Mesendoderm (in vitro differentiated cells): ENCODE measurements at regions not wholly inside any gene's neighbourhood (a gene's known extent, or its start where the extent isn't known, plus 50 kb on each side); places are given as distances from the start of the nearest gene placed in this dataset.

Source experiments
- DNase-seq: peaks from one replicate; pipeline ENCODE4 v3.0.0; 2013
- H2AK5ac ChIP-seq: 2 replicates; pipeline ENCODE4 v1.6.1; 2013; ENCODE audit warnings: low read length, inconsistent platforms
- H2BK120ac ChIP-seq: 2 replicates; pipeline ENCODE4 v1.6.1; 2013; ENCODE audit warnings: low read depth, mild to moderate bottlenecking, low read length, moderate library complexity, mixed read lengths
- H2BK15ac ChIP-seq: replicated peaks from 2 replicates; pipeline ENCODE4 v1.6.1; 2013; ENCODE audit warnings: low read depth, mild to moderate bottlenecking, moderate library complexity
- H2BK5ac ChIP-seq: 2 replicates; pipeline ENCODE4 v1.6.1; 2013; ENCODE audit warnings: low read length, inconsistent platforms
- H3K18ac ChIP-seq: 2 replicates; pipeline ENCODE4 v1.6.1; 2013; ENCODE audit warnings: mild to moderate bottlenecking, low read length, mixed read lengths
- H3K23ac ChIP-seq: one replicate; pipeline ENCODE4 v1.6.1; 2013; ENCODE audit warnings: low read length
- H3K27ac ChIP-seq: 2 replicates; pipeline ENCODE4 v1.5.1; 2013; ENCODE audit warnings: low read depth, mild to moderate bottlenecking, inconsistent platforms, low read length, moderate library complexity
- H3K27me3 ChIP-seq: 2 replicates; pipeline ENCODE4 v1.6.1; 2013; ENCODE audit warnings: low read length, control low read depth, mild to moderate bottlenecking, inconsistent platforms; ENCODE audit not compliant: insufficient read depth, poor library complexity
- H3K36me3 ChIP-seq: 2 replicates; pipeline ENCODE4 v1.6.1; 2013; ENCODE audit warnings: low read length, inconsistent platforms; ENCODE audit not compliant: control insufficient read depth, insufficient read depth
- H3K4ac ChIP-seq: one replicate; pipeline ENCODE4 v1.6.1; 2013; ENCODE audit warnings: low read depth, mild to moderate bottlenecking, low read length, moderate library complexity
- H3K4me1 ChIP-seq: 2 replicates; pipeline ENCODE4 v1.6.1; 2013; ENCODE audit warnings: low read depth, low read length, inconsistent platforms; ENCODE audit not compliant: control insufficient read depth
- H3K4me2 ChIP-seq: 2 replicates; pipeline ENCODE4 v1.6.1; 2013; ENCODE audit warnings: low read length
- H3K4me3 ChIP-seq: 2 replicates; pipeline ENCODE4 v1.5.1; 2013; ENCODE audit warnings: mild to moderate bottlenecking, low read length
- H3K56ac ChIP-seq: one replicate; pipeline ENCODE4 v1.6.1; 2013; ENCODE audit warnings: low read length
- H3K79me1 ChIP-seq: 2 replicates; pipeline ENCODE4 v1.6.1; 2013; ENCODE audit warnings: low read length, inconsistent platforms
- H3K79me2 ChIP-seq: 2 replicates; pipeline ENCODE4 v1.6.1; 2013; ENCODE audit warnings: mild to moderate bottlenecking, low read length; ENCODE audit not compliant: control insufficient read depth, insufficient read depth
- H3K9ac ChIP-seq: 2 replicates; pipeline ENCODE4 v1.6.1; 2013; ENCODE audit warnings: low read length, inconsistent platforms
- H4K5ac ChIP-seq: one replicate; pipeline ENCODE4 v1.6.1; 2013; ENCODE audit warnings: low read length
- H4K8ac ChIP-seq: one replicate; pipeline ENCODE4 v1.6.1; 2013; ENCODE audit warnings: low read depth, mild to moderate bottlenecking, control low read depth, low read length, moderate library complexity
- WGBS: extraction: QIAGEN DNeasy Blood & Tissue Kit; methylation state at CpG from one replicate; pipeline ENCODE4 v1.1.7; 2013; ENCODE audit warnings: low lambda C conversion rate, missing lambda C conversion rate; ENCODE audit not compliant: insufficient coverage; ENCODE audit errors: extremely low coverage; 5-methylcytosine and 5-hydroxymethylcytosine counted together

DNA sequence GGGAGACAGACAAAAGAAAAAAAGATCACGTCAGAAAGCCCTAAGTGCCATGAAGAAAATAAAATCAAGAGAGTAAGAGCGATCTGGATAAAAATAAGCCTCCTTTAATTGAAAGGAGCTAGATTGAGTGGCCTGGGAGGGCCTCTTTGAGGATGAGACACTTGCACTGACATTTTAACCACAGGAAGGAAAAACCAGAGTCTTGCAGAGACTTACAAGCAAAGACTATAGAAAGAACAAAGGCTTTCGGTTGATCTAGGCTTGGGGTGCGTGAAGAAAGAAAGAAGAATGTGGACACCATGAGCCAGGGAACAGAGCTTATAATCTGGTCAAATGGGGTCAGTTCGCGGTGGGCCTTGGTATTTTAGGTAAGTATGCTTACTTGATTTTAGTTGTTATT is 342.7 kb downstream of the COG6 start:
- Histone ChIP-seq H3K36me3 (no peaks in the 10 kb centered on the region), H3K23ac (no peak overlapping the region), H3K79me1 (no peaks in the 10 kb centered on the region), H2BK5ac (no peak overlapping the region), H3K56ac (no peak overlapping the region), H2BK15ac (no peak overlapping the region), H3K4me2 (no peak overlapping the region), H2AK5ac (no peak overlapping the region), H2BK120ac (no peak overlapping the region), H4K5ac (no peak overlapping the region), H3K4ac (no peak overlapping the region), H3K27ac (no peak overlapping the region), H3K9ac (no peak overlapping the region), H3K18ac (no peak overlapping the region), H3K79me2 (no peaks in the 10 kb centered on the region), H3K4me1 (no peaks in the 10 kb centered on the region), H3K27me3 (no peaks in the 10 kb centered on the region), H4K8ac (no peak overlapping the region), H3K4me3 (no peak overlapping the region)
- DNase-seq, result no peak
- no CpG with 5 or more reads among the region's 6 CpGs for WGBS

DNA sequence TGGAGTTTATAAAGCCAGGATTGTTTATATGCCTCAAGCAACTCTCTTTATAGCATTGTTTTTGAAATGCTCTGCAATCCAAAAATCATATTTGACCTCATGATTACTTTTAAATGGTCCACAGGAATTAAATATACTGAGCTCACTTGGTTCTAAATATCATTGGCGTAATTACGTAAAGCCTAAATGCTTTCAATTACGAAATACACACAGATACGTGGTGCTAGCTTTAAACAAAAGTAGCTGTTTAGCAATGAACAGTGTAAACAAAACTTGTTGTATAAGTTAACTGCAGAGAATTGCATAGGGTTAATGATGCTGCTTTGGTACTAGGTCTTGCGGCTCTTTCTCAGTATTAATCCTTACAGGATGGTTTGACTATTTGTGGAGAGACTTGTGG is 346.6 kb downstream of the COG6 start:
- H3K79me1 ChIP-seq, result no peaks in the 10 kb centered on the region
- H4K5ac ChIP-seq, result no peak overlapping the region
- no peak overlapping the region for H3K4me2 ChIP-seq
- no peak overlapping the region for H3K9ac ChIP-seq
- H3K23ac ChIP-seq, result no peak overlapping the region
- H2BK15ac ChIP-seq, result no peak overlapping the region
- no peaks in the 10 kb centered on the region for H3K4me1 ChIP-seq
- no peaks in the 10 kb centered on the region for H3K79me2 ChIP-seq
- H3K4ac ChIP-seq, result no peak overlapping the region
- H2BK120ac ChIP-seq, result no peak overlapping the region
- no peak overlapping the region for H3K4me3 ChIP-seq
- no peak overlapping the region for H4K8ac ChIP-seq
- no peak overlapping the region for H2BK5ac ChIP-seq
- no peak for DNase-seq
- H3K27ac ChIP-seq, result no peak overlapping the region
- H3K36me3 ChIP-seq, result no peaks in the 10 kb centered on the region
- WGBS, result no CpG with 5 or more reads among the region's 5 CpGs
- H3K56ac ChIP-seq, result no peak overlapping the region
- H3K18ac ChIP-seq, result no peak overlapping the region
- H3K27me3 ChIP-seq, result no peaks in the 10 kb centered on the region
- H2AK5ac ChIP-seq, result no peak overlapping the region

DNA sequence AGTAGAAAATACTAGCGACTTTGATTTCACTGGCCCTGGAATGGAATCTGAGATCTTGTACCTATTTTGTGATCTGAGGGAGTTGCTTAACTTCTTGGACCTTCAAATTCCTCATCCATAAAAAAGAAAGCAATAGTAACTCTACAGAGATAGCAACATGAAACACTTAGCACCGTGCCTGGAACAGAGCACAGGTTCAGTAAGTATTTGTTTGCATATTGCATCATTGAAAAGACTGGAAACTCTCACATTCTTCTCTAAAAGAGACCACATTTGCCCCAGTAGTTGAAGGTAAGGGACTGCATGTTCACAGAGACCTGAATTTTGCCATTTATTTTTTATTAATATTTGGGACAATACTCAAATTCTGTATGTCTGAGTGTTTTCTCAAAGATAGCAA is 358.1 kb downstream of the COG6 start:
- H3K4ac ChIP-seq, result no peak overlapping the region
- no peak overlapping the region for H3K9ac ChIP-seq

GRCh38 chr13:40016953-40017660 is 361.6 kb downstream of the COG6 start:
- Histone ChIP-seq H4K5ac (no peak overlapping the region), H3K79me2 (no peaks in the 10 kb centered on the region), H2AK5ac (no peak overlapping the region), H3K4ac (no peak overlapping the region), H3K18ac (no peak overlapping the region), H3K36me3 (no peaks in the 10 kb centered on the region), H2BK15ac (no peak overlapping the region), H3K27me3 (no peaks in the 10 kb centered on the region), H4K8ac (no peak overlapping the region), H3K79me1 (no peaks in the 10 kb centered on the region), H2BK120ac (no peak overlapping the region), H3K23ac (no peak overlapping the region), H3K4me1 (no peaks in the 10 kb centered on the region), H3K9ac (no peak overlapping the region), H3K56ac (no peak overlapping the region), H2BK5ac (no peak overlapping the region), H3K4me2 (no peak overlapping the region), H3K4me3 (no peak overlapping the region), H3K27ac (no peak overlapping the region)
- DNase-seq, result no peak
- WGBS, result no CpG with 5 or more reads among the region's 7 CpGs

More for the DNA sequence above, 358.1 kb downstream of the COG6 start:
- no peak overlapping the region for H2BK5ac ChIP-seq
- no peak overlapping the region for H4K8ac ChIP-seq
- H3K79me1 ChIP-seq, result no peaks in the 10 kb centered on the region
- no peak overlapping the region for H3K18ac ChIP-seq
- H3K36me3 ChIP-seq, result no peaks in the 10 kb centered on the region
- H3K4me1 ChIP-seq, result no peaks in the 10 kb centered on the region
- H4K5ac ChIP-seq, result no peak overlapping the region
- no peaks in the 10 kb centered on the region for H3K79me2 ChIP-seq
- no peaks in the 10 kb centered on the region for H3K27me3 ChIP-seq
- no peak overlapping the region for H2AK5ac ChIP-seq
- no peak overlapping the region for H3K4me2 ChIP-seq
- H2BK120ac ChIP-seq, result no peak overlapping the region
- no peak overlapping the region for H2BK15ac ChIP-seq
- no peak overlapping the region for H3K23ac ChIP-seq
- no CpG with 5 or more reads among the region's 2 CpGs for WGBS
- no peak overlapping the region for H3K56ac ChIP-seq
- no peak overlapping the region for H3K4me3 ChIP-seq
- H3K27ac ChIP-seq, result no peak overlapping the region
- DNase-seq, result no peak

DNA sequence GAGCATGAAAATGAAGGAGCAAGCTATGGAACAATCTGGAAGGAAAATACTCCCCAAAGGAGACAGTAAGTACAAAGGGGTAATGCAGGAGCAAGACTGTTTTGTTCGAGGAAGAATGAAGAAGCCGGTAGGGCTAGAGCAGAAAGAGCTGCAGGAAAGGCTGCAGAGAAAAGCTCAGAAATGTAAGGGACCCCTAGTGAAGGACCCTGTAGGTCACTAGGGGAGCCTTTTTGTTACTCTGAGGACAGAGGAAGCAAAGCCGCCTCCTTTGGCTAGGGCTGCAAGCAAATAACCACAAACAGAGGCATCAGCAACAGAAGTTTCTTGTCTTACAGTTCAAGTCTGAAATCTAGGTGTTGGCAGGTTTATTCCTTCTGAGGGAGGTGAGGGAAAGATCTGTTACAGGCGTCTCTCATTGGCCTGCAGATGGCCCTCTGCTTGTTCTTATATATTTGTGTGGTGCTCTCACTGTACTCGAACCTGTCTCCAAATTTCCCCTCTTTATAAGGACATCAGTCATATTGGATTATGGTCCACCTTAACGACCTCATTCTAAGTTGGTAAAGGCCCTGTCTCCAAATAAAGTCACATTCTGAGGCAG is 362.3 kb downstream of the COG6 start:
- no peak overlapping the region for H3K4ac ChIP-seq
- H2BK15ac ChIP-seq, result no peak overlapping the region
- no peak overlapping the region for H3K27ac ChIP-seq
- H3K56ac ChIP-seq, result no peak overlapping the region
- H2BK5ac ChIP-seq, result no peak overlapping the region
- H3K36me3 ChIP-seq, result no peaks in the 10 kb centered on the region
- no peak overlapping the region for H3K4me2 ChIP-seq
- no peak overlapping the region for H3K9ac ChIP-seq
- H4K5ac ChIP-seq, result no peak overlapping the region
- H3K23ac ChIP-seq, result no peak overlapping the region
- DNase-seq, result peak; percentile 10
- H3K79me1 ChIP-seq, result no peaks in the 10 kb centered on the region
- WGBS, result no CpG with 5 or more reads among the region's 6 CpGs
- H4K8ac ChIP-seq, result no peak overlapping the region
- H3K4me3 ChIP-seq, result no peak overlapping the region
- H3K79me2 ChIP-seq, result no peaks in the 10 kb centered on the region
- no peak overlapping the region for H3K18ac ChIP-seq
- no peaks in the 10 kb centered on the region for H3K27me3 ChIP-seq
- no peak overlapping the region for H2BK120ac ChIP-seq
- no peaks in the 10 kb centered on the region for H3K4me1 ChIP-seq
- no peak overlapping the region for H2AK5ac ChIP-seq
